B cell (primary cell): ENCODE measurements at regions not wholly inside any gene's neighbourhood (a gene's known extent, or its start where the extent isn't known, plus 50 kb on each side); places are given as distances from the start of the nearest gene placed in this dataset.

Experiments
- ATAC-seq: fragments of 200-7000 bp; cut with Tn5 transposase; one replicate; pipeline ENCODE4 v1.10.0; 2021; ENCODE audit warnings: low read depth, mild to moderate bottlenecking, moderate number of reproducible peaks, moderate library complexity
- CTCF ChIA-PET: fragments of 350-600 bp; sonication (Branson Sonifier 250); formaldehyde crosslinking; loops from one replicate; lab custom pipeline; 2021; ENCODE audit warnings: antibody characterized with exemption, inconsistent platforms; lab: Charles Lee
- POLR2A ChIA-PET: fragments of 350-600 bp; sonication (Branson Sonifier 250); formaldehyde crosslinking; loops from one replicate; lab custom pipeline; 2021; ENCODE audit warnings: antibody characterized with exemption; lab: Charles Lee
- DNase-seq: peaks from one replicate; pipeline ENCODE4 v3.0.0; 2013
- H2AFZ ChIP-seq: 2 replicates; pipeline ENCODE4 v1.6.1; 2012; ENCODE audit warnings: mild to moderate bottlenecking, low read depth, low read length; ENCODE audit not compliant: insufficient read depth, poor library complexity, severe bottlenecking
- H3K27ac ChIP-seq, 2 donors: 1 replicate in 1 of 2; 2 replicates in 1 of 2; pipeline ENCODE4 v1.5.1; 2012 to 2013; ENCODE audit warnings: low read length in 2 of 2, mild to moderate bottlenecking in 2 of 2, moderate library complexity in 1 of 2
- H3K27me3 ChIP-seq, 4 experiments: fragments of 200-600 bp in 1 of 4; sonication (generic) in 1 of 4; replicated peaks in 1 of 4; 1 replicate in 2 of 4; 2 replicates in 2 of 4; pipeline versions ENCODE4 v1.6.1 to v1.7.0; 2013 to 2016; ENCODE audit warnings: low read length in 3 of 4, mild to moderate bottlenecking in 2 of 4, mixed read lengths in 1 of 4, moderate library complexity in 1 of 4; ENCODE audit not compliant: insufficient read depth in 4 of 4, control insufficient read depth in 3 of 4; ENCODE audit errors: control extremely low read depth in 1 of 4
- H3K36me3 ChIP-seq, 2 experiments: replicated peaks in 1 of 2; 1 replicate in 1 of 2; 2 replicates in 1 of 2; pipeline versions ENCODE4 v1.6.1 to v1.7.1; 2013; ENCODE audit warnings: low read length in 1 of 2; ENCODE audit not compliant: insufficient read depth in 2 of 2, control insufficient read depth in 1 of 2; ENCODE audit errors: control extremely low read depth in 1 of 2, extremely low read depth in 1 of 2
- H3K4me1 ChIP-seq, 2 donors: fragments of 200-600 bp in 1 of 2; sonication (generic) in 1 of 2; 1 replicate in 1 of 2; 2 replicates in 1 of 2; pipeline versions ENCODE4 v1.5.1 to v1.6.1; 2013 to 2017; ENCODE audit warnings: low read length in 2 of 2; ENCODE audit not compliant: control insufficient read depth in 2 of 2, insufficient read depth in 2 of 2
- H3K4me2 ChIP-seq: replicated peaks from 2 replicates; pipeline ENCODE3; 2012; ENCODE audit warnings: mild to moderate bottlenecking, low read depth, low read length; ENCODE audit not compliant: poor library complexity, severe bottlenecking
- H3K4me3 ChIP-seq, 5 experiments: fragments of 200-600 bp in 1 of 5; sonication (generic) in 1 of 5; 1 replicate in 3 of 5; 2 replicates in 2 of 5; pipeline versions ENCODE4 v1.5.1 to v1.7.0; 2011 to 2016; ENCODE audit warnings: low read length in 4 of 5, mild to moderate bottlenecking in 4 of 5, low read depth in 2 of 5, control low read depth in 1 of 5, moderate library complexity in 1 of 5; ENCODE audit not compliant: insufficient read depth in 1 of 5; ENCODE audit errors: control extremely low read depth in 1 of 5, extremely low read depth in 1 of 5
- H3K79me2 ChIP-seq: fragments of 200-600 bp; sonication (generic); one replicate; pipeline ENCODE4 v1.6.0; 2016; ENCODE audit warnings: low read length; ENCODE audit not compliant: control insufficient read depth, insufficient read depth
- H3K9ac ChIP-seq: fragments of 200-600 bp; sonication (generic); 2 replicates; pipeline ENCODE4 v1.6.1; 2017; ENCODE audit warnings: mild to moderate bottlenecking, low read length, moderate library complexity
- H3K9me3 ChIP-seq, 3 donors: one replicate each; pipeline versions ENCODE4 v1.6.1 to v1.7.1; 2013; ENCODE audit warnings: low read length in 2 of 3; ENCODE audit not compliant: control insufficient read depth in 2 of 3, insufficient read depth in 1 of 3; ENCODE audit errors: control extremely low read depth in 1 of 3
- H4K20me1 ChIP-seq: 2 replicates; pipeline ENCODE4 v1.6.0; 2012; ENCODE audit warnings: mild to moderate bottlenecking, low read length; ENCODE audit not compliant: insufficient read depth, control insufficient read depth, poor library complexity, severe bottlenecking
- H3K27ac Mint-ChIP-seq: one replicate; pipeline ENCODE4 v1.8.0; 2021; ENCODE audit warnings: mixed read lengths
- H3K27me3 Mint-ChIP-seq: one replicate; pipeline ENCODE4 v1.8.0; 2021; ENCODE audit warnings: mixed read lengths
- H3K4me1 Mint-ChIP-seq: one replicate; pipeline ENCODE4 v1.8.0; 2021; ENCODE audit warnings: mixed read lengths
- H3K4me3 Mint-ChIP-seq: one replicate; pipeline ENCODE4 v1.8.0; 2021; ENCODE audit warnings: mixed read lengths
- H3K9me3 Mint-ChIP-seq: one replicate; pipeline ENCODE4 v1.8.0; 2022; ENCODE audit warnings: mixed read lengths; ENCODE audit not compliant: insufficient read depth
- EZH2 ChIP-seq: IDR thresholded peaks from 2 replicates; pipeline ENCODE4 v1.6.1; 2012; ENCODE audit warnings: borderline replicate concordance, low read depth, mild to moderate bottlenecking, moderate library complexity, low read length; ENCODE audit not compliant: insufficient read depth, poor library complexity, severe bottlenecking
- WGBS: methylation state at CpG from one replicate; pipeline ENCODE4 v1.1.5; 2013; ENCODE audit warnings: missing lambda C conversion rate; ENCODE audit not compliant: insufficient coverage; 5-methylcytosine and 5-hydroxymethylcytosine counted together
- intact Hi-C: fragments of 100-400 bp; cut with micrococcal nuclease; formaldehyde crosslinking; loops from one replicate; pipeline ENCODE4 v1.10.0; 2022
- TF ChIP-seq, protein P1 (sequence below): fragments of 200-600 bp; IDR thresholded peaks from one replicate; pipeline ENCODE4 v1.8.0; 2022; ENCODE audit warnings: antibody characterized with exemption, mild to moderate bottlenecking

DNA sequence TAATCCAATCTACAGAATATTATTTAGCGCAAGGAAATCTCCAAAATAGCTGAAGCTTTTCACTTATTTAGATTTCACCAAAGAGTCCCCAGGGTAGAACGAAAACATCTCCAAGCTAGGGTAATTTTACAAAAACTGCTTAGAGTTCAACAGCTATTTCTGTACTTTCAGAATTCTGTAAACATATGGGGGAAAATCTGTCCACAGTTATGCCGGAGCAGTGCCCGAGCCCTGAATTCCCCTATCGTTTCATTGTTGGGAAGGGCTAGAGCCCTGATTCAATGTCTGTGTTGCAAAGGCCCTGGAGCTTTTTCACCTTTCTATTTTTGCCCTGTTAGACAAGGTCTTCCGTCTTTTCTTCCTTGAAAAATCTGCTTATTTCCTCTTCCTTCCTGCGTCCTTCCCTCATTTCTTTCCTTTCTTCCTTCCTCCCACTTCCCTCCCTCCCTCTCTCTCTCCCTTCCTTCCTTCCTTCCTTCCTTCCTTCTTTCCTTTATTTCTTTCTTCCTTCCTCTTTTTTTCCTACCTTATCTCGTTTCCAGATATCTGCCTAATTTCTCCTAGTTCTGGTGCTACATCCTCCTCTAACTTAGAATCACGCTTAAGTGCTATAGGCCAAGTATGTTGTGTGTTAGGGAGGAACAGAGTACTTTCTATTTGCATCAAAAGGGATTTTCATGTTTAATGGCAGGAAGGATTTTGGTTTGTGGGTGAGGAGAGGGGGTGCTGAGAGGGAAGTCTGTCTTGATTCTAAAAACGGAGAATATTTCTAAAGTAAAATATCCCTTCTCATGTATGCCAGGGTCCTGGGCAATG is 122.5 kb upstream of the BMP2 start:
- H3K27me3 ChIP-seq, result no peaks in the 10 kb centered on the region
- H3K9me3 ChIP-seq, result no peaks in the 10 kb centered on the region
- H3K79me2 ChIP-seq, result no peaks in the 10 kb centered on the region
- H3K4me3 ChIP-seq, result no peak overlapping the region
- WGBS, result 28% methylated on average over 5 of the region's 10 CpGs
- DNase-seq (no peak), ATAC-seq (no peak)
- H3K27ac ChIP-seq, result no peak overlapping the region
- CTCF ChIA-PET, result no interaction called here
- no peak overlapping the region for H3K9ac ChIP-seq
- intact Hi-C loops, result no loop called here
- H3K4me1 ChIP-seq, result no peaks in the 10 kb centered on the region
- no peaks in the 10 kb centered on the region for H3K27me3 Mint-ChIP-seq
- H3K9me3 Mint-ChIP-seq, result peaks cover 3% of the 10 kb centered on the region
- H3K4me3 Mint-ChIP-seq, result no peak overlapping the region
- no peaks in the 10 kb centered on the region for H4K20me1 ChIP-seq
- H3K36me3 ChIP-seq, result no peaks in the 10 kb centered on the region
- no peaks in the 10 kb centered on the region for H3K4me1 Mint-ChIP-seq
- no peak overlapping the region for H3K27ac Mint-ChIP-seq
- POLR2A ChIA-PET, result no interaction called here
- TF ChIP-seq EZH2, result no peak
- TF ChIP-seq, protein P1, sequence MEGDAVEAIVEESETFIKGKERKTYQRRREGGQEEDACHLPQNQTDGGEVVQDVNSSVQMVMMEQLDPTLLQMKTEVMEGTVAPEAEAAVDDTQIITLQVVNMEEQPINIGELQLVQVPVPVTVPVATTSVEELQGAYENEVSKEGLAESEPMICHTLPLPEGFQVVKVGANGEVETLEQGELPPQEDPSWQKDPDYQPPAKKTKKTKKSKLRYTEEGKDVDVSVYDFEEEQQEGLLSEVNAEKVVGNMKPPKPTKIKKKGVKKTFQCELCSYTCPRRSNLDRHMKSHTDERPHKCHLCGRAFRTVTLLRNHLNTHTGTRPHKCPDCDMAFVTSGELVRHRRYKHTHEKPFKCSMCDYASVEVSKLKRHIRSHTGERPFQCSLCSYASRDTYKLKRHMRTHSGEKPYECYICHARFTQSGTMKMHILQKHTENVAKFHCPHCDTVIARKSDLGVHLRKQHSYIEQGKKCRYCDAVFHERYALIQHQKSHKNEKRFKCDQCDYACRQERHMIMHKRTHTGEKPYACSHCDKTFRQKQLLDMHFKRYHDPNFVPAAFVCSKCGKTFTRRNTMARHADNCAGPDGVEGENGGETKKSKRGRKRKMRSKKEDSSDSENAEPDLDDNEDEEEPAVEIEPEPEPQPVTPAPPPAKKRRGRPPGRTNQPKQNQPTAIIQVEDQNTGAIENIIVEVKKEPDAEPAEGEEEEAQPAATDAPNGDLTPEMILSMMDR, result no peak
- no peak overlapping the region for H3K4me2 ChIP-seq
- H2AFZ ChIP-seq, result no peak overlapping the region

DNA sequence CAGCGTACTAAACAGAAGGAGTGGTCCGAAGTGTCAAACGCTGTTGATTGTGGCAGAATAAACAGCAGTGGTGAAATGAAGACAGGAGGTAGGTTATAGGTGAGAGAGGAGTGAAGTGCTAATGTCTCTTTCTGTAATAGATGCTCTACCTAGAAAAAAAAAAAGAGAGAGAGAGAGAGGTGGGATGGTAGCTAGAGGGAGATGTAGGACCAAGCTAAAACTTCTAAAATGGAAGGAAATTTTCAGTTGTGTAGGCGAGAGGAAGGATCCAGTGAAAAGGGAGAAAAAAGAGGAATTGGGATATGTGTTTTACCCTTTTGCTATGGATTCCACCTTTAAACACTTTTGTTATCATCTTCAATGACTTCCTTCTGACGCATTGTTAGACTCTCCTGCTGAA is 126.5 kb upstream of the BMP2 start:
- no peak overlapping the region for H3K27ac ChIP-seq
- ChIA-PET POLR2A (no interaction called here), CTCF (no interaction called here)
- no peaks in the 10 kb centered on the region for H3K4me1 Mint-ChIP-seq
- H3K4me1 ChIP-seq, result no peaks in the 10 kb centered on the region
- ATAC-seq, result no peak
- 67% methylated on average over 3 of the region's 5 CpGs for WGBS
- TF ChIP-seq EZH2, result no peak
- TF ChIP-seq, protein P1, result no peak
- no peak for DNase-seq
- no peaks in the 10 kb centered on the region for H3K36me3 ChIP-seq
- no peak overlapping the region for H3K27ac Mint-ChIP-seq
- H4K20me1 ChIP-seq, result no peaks in the 10 kb centered on the region
- intact Hi-C loops, result no loop called here
- no peak overlapping the region for H3K4me2 ChIP-seq
- no peak overlapping the region for H3K4me3 Mint-ChIP-seq
- H3K27me3 ChIP-seq, result no peaks in the 10 kb centered on the region
- H3K4me3 ChIP-seq, result no peak overlapping the region
- H2AFZ ChIP-seq, result no peak overlapping the region
- no peaks in the 10 kb centered on the region for H3K9me3 Mint-ChIP-seq
- no peak overlapping the region for H3K9ac ChIP-seq
- no peaks in the 10 kb centered on the region for H3K27me3 Mint-ChIP-seq
- no peaks in the 10 kb centered on the region for H3K79me2 ChIP-seq
- H3K9me3 ChIP-seq, result peaks cover 0 to 3% (median 0%) of the 10 kb centered on the region in 3 donors
